HCT116 (cell line): ENCODE measurements at regions not wholly inside any gene's neighbourhood (a gene's known extent, or its start where the extent isn't known, plus 50 kb on each side); places are given as distances from the start of the nearest gene placed in this dataset.

Source experiments
- ATAC-seq: fragments of 200-7000 bp; cut with Tn5 transposase; 2 replicates; pipeline ENCODE4 v1.9.1; 2020; ENCODE audit warnings: mild to moderate bottlenecking, moderate library complexity
- BruUV-seq: library from RNA; stranded (reverse); fragments of 400-500 nt; replicated peaks from 2 replicates; lab custom pipeline; 2021; lab: Mats Ljungman, UMichigan
- CTCF ChIA-PET: fragments of 300-600 bp; sonication (Branson Sonifier 250); formaldehyde crosslinking; loops from one replicate; lab custom pipeline; 2021; ENCODE audit warnings: antibody characterized with exemption; lab: Charles Lee
- POLR2A ChIA-PET: fragments of 300-600, 350-600 bp; sonication (Branson Sonifier 250); formaldehyde crosslinking; loops from one replicate; lab custom pipeline; 2021; ENCODE audit warnings: antibody characterized with exemption; lab: Charles Lee
- RAD21 ChIA-PET, 2 experiments: fragments of 300-600 bp; sonication (Branson Sonifier 250); formaldehyde crosslinking; loops; one replicate each; lab custom pipeline; 2023; ENCODE audit warnings: low total read pairs in 2 of 2; ENCODE audit not compliant: uncharacterized antibody in 2 of 2, unreplicated experiment in 2 of 2, low non-redundant PET in 1 of 2; lab: Charles Lee
- DNase-seq: peaks from one replicate; pipeline ENCODE4 v3.0.0-alpha.2; 2010; ENCODE audit warnings: low read depth, low spot score
- H2AFZ ChIP-seq: fragments of 200-600 bp; shearing (Covaris generic), sonication (generic); 2 replicates; pipeline ENCODE4 v1.6.1; 2017; ENCODE audit warnings: low read depth, mixed run types, mixed read lengths, antibody characterized with exemption, low read length; ENCODE audit not compliant: poor library complexity, severe bottlenecking
- H3K27ac ChIP-seq: 2 replicates; pipeline ENCODE4 v1.5.1; 2012; ENCODE audit warnings: low read depth, low read length
- H3K27me3 ChIP-seq: fragments of 200-600 bp; sonication (generic); 2 replicates; pipeline ENCODE4 v1.6.1; 2016; ENCODE audit warnings: mixed run types, low read length, mixed read lengths; ENCODE audit not compliant: insufficient read depth
- H3K36me3 ChIP-seq, 2 experiments: fragments of 200-500 bp in 1 of 2; fragments of 200-600 bp in 1 of 2; sonication (Bioruptor generic) in 1 of 2; sonication (generic) in 1 of 2; 2 replicates each; pipeline versions ENCODE4 v1.5.1 to v1.6.1; 2014 to 2016; ENCODE audit warnings: low read length in 2 of 2, inconsistent platforms in 1 of 2, mixed read lengths in 1 of 2, mixed run types in 1 of 2; ENCODE audit not compliant: insufficient read depth in 2 of 2, control insufficient read depth in 1 of 2
- H3K4me1 ChIP-seq, 2 experiments: fragments of 200-600 bp in 1 of 2; sonication (generic) in 1 of 2; 2 replicates each; pipeline versions ENCODE4 v1.5.1 to v1.6.1; 2012 to 2017; ENCODE audit warnings: low read length in 2 of 2, inconsistent platforms in 1 of 2, mild to moderate bottlenecking in 1 of 2, mixed read lengths in 1 of 2, mixed run types in 1 of 2, moderate library complexity in 1 of 2; ENCODE audit not compliant: insufficient read depth in 2 of 2, control insufficient read depth in 1 of 2
- H3K4me2 ChIP-seq: fragments of 200-600 bp; sonication (generic); 2 replicates; pipeline ENCODE4 v1.6.1; 2017; ENCODE audit warnings: mixed run types, low read length, mixed read lengths
- H3K4me3 ChIP-seq, 2 experiments: fragments of 200-600 bp in 1 of 2; sonication (generic) in 1 of 2; replicated peaks in 1 of 2; 2 replicates each; pipeline ENCODE4 v1.5.1; 2011 to 2016; ENCODE audit warnings: low read length in 2 of 2, control low read depth in 1 of 2, low read depth in 1 of 2, mild to moderate bottlenecking in 1 of 2, mixed read lengths in 1 of 2, mixed run types in 1 of 2
- H3K79me2 ChIP-seq: fragments of 200-600 bp; sonication (generic); 2 replicates; pipeline ENCODE4 v1.6.1; 2017; ENCODE audit warnings: mild to moderate bottlenecking, mixed run types, low read length, moderate library complexity, mixed read lengths; ENCODE audit not compliant: insufficient read depth
- H3K9ac ChIP-seq: fragments of 200-600 bp; sonication (generic); 2 replicates; pipeline ENCODE4 v1.6.1; 2016; ENCODE audit warnings: low read length, mixed read lengths
- H3K9me2 ChIP-seq: fragments of 200-600 bp; sonication (generic), shearing (Covaris generic); 2 replicates; pipeline ENCODE4 v1.6.1; 2017; ENCODE audit warnings: mixed run types, mild to moderate bottlenecking, moderate library complexity; ENCODE audit not compliant: insufficient read depth
- H3K9me3 ChIP-seq, 2 experiments: fragments of 200-500 bp in 1 of 2; fragments of 200-600 bp in 1 of 2; sonication (Bioruptor generic) in 1 of 2; sonication (generic) in 1 of 2; 2 replicates each; pipeline ENCODE4 v1.6.1; 2014 to 2017; ENCODE audit warnings: low read length in 2 of 2, mixed read lengths in 2 of 2, inconsistent platforms in 1 of 2, low read depth in 1 of 2, mild to moderate bottlenecking in 1 of 2, mixed run types in 1 of 2, moderate library complexity in 1 of 2; ENCODE audit not compliant: control insufficient read depth in 1 of 2, insufficient read depth in 1 of 2
- H4K20me1 ChIP-seq: fragments of 200-600 bp; sonication (generic), shearing (Covaris generic); 2 replicates; pipeline ENCODE4 v1.6.1; 2017; ENCODE audit warnings: mixed run types, mild to moderate bottlenecking, moderate library complexity; ENCODE audit not compliant: insufficient read depth
- ATF3 ChIP-seq: IDR thresholded peaks from 2 replicates; pipeline ENCODE4 v1.6.1; 2012
- CBX3 ChIP-seq: IDR thresholded peaks from 2 replicates; pipeline ENCODE4 v1.6.1; 2012; ENCODE audit warnings: low read depth
- EGR1 ChIP-seq: IDR thresholded peaks from 2 replicates; pipeline ENCODE4 v1.6.1; 2012; ENCODE audit warnings: low read depth
- EZH2 ChIP-seq: fragments of 200-600 bp; sonication (generic); IDR thresholded peaks from 2 replicates; pipeline ENCODE4 v1.6.1; 2017; ENCODE audit warnings: antibody characterized with exemption, mixed run types
- EZH2phosphoT487 ChIP-seq: fragments of 200-600 bp; IDR thresholded peaks from 2 replicates; pipeline ENCODE4 v1.6.1; 2018; ENCODE audit warnings: antibody characterized with exemption, borderline replicate concordance
- JUND ChIP-seq: IDR thresholded peaks from 2 replicates; pipeline ENCODE4 v1.6.1; 2012
- MAX ChIP-seq: IDR thresholded peaks from 2 replicates; pipeline ENCODE4 v1.6.1; 2012
- POLR2A ChIP-seq: IDR thresholded peaks from 2 replicates; pipeline ENCODE4 v1.7.0; 2011; ENCODE audit warnings: borderline replicate concordance; ENCODE audit not compliant: insufficient read depth, insufficient read length; ENCODE audit errors: extremely low read depth
- POLR2AphosphoS5 ChIP-seq: IDR thresholded peaks from 2 replicates; pipeline ENCODE4 v1.6.1; 2011; ENCODE audit warnings: mild to moderate bottlenecking, low read depth, low read length, moderate library complexity
- REST ChIP-seq: IDR thresholded peaks from 2 replicates; pipeline ENCODE4 v1.6.1; 2012; ENCODE audit warnings: low read depth
- SRF ChIP-seq: IDR thresholded peaks from 2 replicates; pipeline ENCODE4 v1.6.1; 2012; ENCODE audit warnings: low read depth
- TCF7L2 ChIP-seq: IDR thresholded peaks from 2 replicates; pipeline ENCODE4 v1.7.0; 2011; ENCODE audit warnings: borderline replicate concordance, inconsistent platforms; ENCODE audit not compliant: insufficient read depth, insufficient read length; ENCODE audit errors: extremely low read depth
- YY1 ChIP-seq: IDR thresholded peaks from 2 replicates; pipeline ENCODE4 v1.6.1; 2011; ENCODE audit warnings: low read length, low read depth, moderate library complexity, mild to moderate bottlenecking; ENCODE audit not compliant: insufficient replicate concordance; ENCODE audit errors: extremely low read depth
- ZBTB33 ChIP-seq: IDR thresholded peaks from 2 replicates; pipeline ENCODE4 v1.6.1; 2011; ENCODE audit warnings: mild to moderate bottlenecking, low read length, moderate library complexity; ENCODE audit not compliant: insufficient replicate concordance; ENCODE audit errors: extremely low read depth
- ZFX ChIP-seq: fragments of 450-650 bp; IDR thresholded peaks from 2 replicates; pipeline ENCODE4 v1.6.1; 2017
- intact Hi-C: fragments of 100-400 bp; cut with micrococcal nuclease; formaldehyde crosslinking; loops from 2 replicates; pipeline ENCODE4 v1.10.0; 2022

GRCh38 chr4:46442963-46443362, 53.0 kb upstream of the GABRA2 start:
- Histone ChIP-seq H3K4me2 (no peak overlapping the region), H3K4me3 (no peak overlapping the region), H2AFZ (no peak overlapping the region), H3K9me3 (peaks cover 0 to 17% of the 10 kb centered on the region in 2 experiments; a peak in 2 of 4 replicates), H3K36me3 (no peaks in the 10 kb centered on the region), H3K9ac (no peak overlapping the region), H3K79me2 (no peaks in the 10 kb centered on the region), H3K27ac (no peak overlapping the region), H3K4me1 (no peaks in the 10 kb centered on the region), H4K20me1 (no peaks in the 10 kb centered on the region), H3K27me3 (no peaks in the 10 kb centered on the region), H3K9me2 (no peaks in the 10 kb centered on the region)
- ChIA-PET POLR2A (no interaction called here), CTCF (no interaction called here), RAD21 (no interaction called here)
- TF ChIP-seq ZFX (no peak), EGR1 (no peak), ZBTB33 (no peak), JUND (no peak), EZH2 (no peak), SRF (no peak), POLR2A (no peak), CBX3 (no peak), EZH2phosphoT487 (no peak)
- ATAC-seq (no peak), DNase-seq (no peak)
- intact Hi-C loops, result no loop called here
- no TSS peak for BruUV-seq

- no peak for DNase-seq
- TF ChIP-seq MAX (no peak), ATF3 (no peak), YY1 (no peak), CBX3 (no peak), REST (no peak), JUND (no peak), ZFX (no peak), TCF7L2 (no peak), POLR2AphosphoS5 (no peak)
These were observed 51.4 kb upstream of the GABRA2 start for GRCh38 chr4:46441136-46441859.

More at GRCh38 chr4:46441136-46441859, 51.4 kb upstream of the GABRA2 start:
- ChIA-PET POLR2A (no interaction called here), CTCF (no interaction called here), RAD21 (no interaction called here)
- H3K79me2 ChIP-seq, result no peaks in the 10 kb centered on the region
- no peak overlapping the region for H3K9ac ChIP-seq
- intact Hi-C loops, result no loop called here
- no peaks in the 10 kb centered on the region for H3K36me3 ChIP-seq
- BruUV-seq, result no TSS peak
- no peaks in the 10 kb centered on the region for H3K4me1 ChIP-seq
- H4K20me1 ChIP-seq, result no peaks in the 10 kb centered on the region
- no peak overlapping the region for H3K4me3 ChIP-seq
- peaks cover 0 to 12% of the 10 kb centered on the region in 2 experiments; a peak in 2 of 4 replicates for H3K9me3 ChIP-seq
- no peak for ATAC-seq
- no peak overlapping the region for H3K27ac ChIP-seq
- H2AFZ ChIP-seq, result no peak overlapping the region
- H3K27me3 ChIP-seq, result no peaks in the 10 kb centered on the region
- no peaks in the 10 kb centered on the region for H3K9me2 ChIP-seq
- H3K4me2 ChIP-seq, result no peak overlapping the region
